OCI-LY7 (cell line): ENCODE measurements at regions not wholly inside any gene's neighbourhood (a gene's known extent, or its start where the extent isn't known, plus 50 kb on each side); places are given as distances from the start of the nearest gene placed in this dataset.

ENCODE experiments used
- BruUV-seq: library from RNA; stranded (reverse); fragments of 400-500 nt; replicated peaks from 2 replicates; lab custom pipeline; 2021; lab: Mats Ljungman, UMichigan
- CTCF ChIA-PET: fragments of 300-600 bp; sonication (Branson Sonifier 250); formaldehyde crosslinking; loops from one replicate; lab custom pipeline; 2022; ENCODE audit warnings: antibody characterized with exemption; ENCODE audit not compliant: unreplicated experiment; lab: Charles Lee
- POLR2A ChIA-PET: fragments of 300-600 bp; sonication (Branson Sonifier 250); formaldehyde crosslinking; loops from one replicate; lab custom pipeline; 2022; ENCODE audit warnings: antibody characterized with exemption; lab: Charles Lee
- DNase-seq: peaks from one replicate; pipeline ENCODE4 v3.0.0-alpha.2; 2015; ENCODE audit warnings: low spot score
- H2AFZ ChIP-seq: fragments of 200-600 bp; sonication (generic), shearing (Covaris generic); 2 replicates; pipeline ENCODE4 v1.6.1; 2014; ENCODE audit warnings: mild to moderate bottlenecking, antibody characterized with exemption, low read length, moderate library complexity
- H3K27ac ChIP-seq: fragments of 200-600 bp; sonication (generic); 2 replicates; pipeline ENCODE4 v1.5.1; 2014; ENCODE audit warnings: mixed run types, low read depth, mild to moderate bottlenecking, moderate library complexity, low read length, inconsistent platforms; ENCODE audit not compliant: poor library complexity, severe bottlenecking
- H3K36me3 ChIP-seq: fragments of 200-600 bp; sonication (generic); 2 replicates; pipeline ENCODE4 v1.6.1; 2014; ENCODE audit warnings: mild to moderate bottlenecking, antibody characterized with exemption, low read length, moderate library complexity, mixed read lengths; ENCODE audit not compliant: insufficient read depth
- H3K4me1 ChIP-seq: fragments of 200-600 bp; sonication (generic); 2 replicates; pipeline ENCODE4 v1.5.1; 2014; ENCODE audit warnings: mild to moderate bottlenecking, low read length; ENCODE audit not compliant: insufficient read depth, poor library complexity, severe bottlenecking
- H3K4me2 ChIP-seq: fragments of 200-600 bp; sonication (generic); 2 replicates; pipeline ENCODE4 v1.6.1; 2014; ENCODE audit warnings: mild to moderate bottlenecking, low read length
- H3K4me3 ChIP-seq: fragments of 200-600 bp; sonication (generic); 2 replicates; pipeline ENCODE4 v1.5.1; 2014; ENCODE audit warnings: mild to moderate bottlenecking, low read depth, low read length; ENCODE audit not compliant: poor library complexity, severe bottlenecking
- H3K79me2 ChIP-seq: fragments of 200-600 bp; sonication (generic); 2 replicates; pipeline ENCODE4 v1.6.1; 2016; ENCODE audit warnings: low read depth, mild to moderate bottlenecking, low read length, moderate library complexity, mixed read lengths; ENCODE audit not compliant: insufficient read depth
- H3K9me2 ChIP-seq: fragments of 200-600 bp; sonication (generic); 2 replicates; pipeline ENCODE4 v1.6.1; 2016; ENCODE audit warnings: mild to moderate bottlenecking, low read length, mixed read lengths; ENCODE audit not compliant: insufficient read depth
- H3K9me3 ChIP-seq: fragments of 200-600 bp; sonication (generic); 2 replicates; pipeline ENCODE4 v1.6.1; 2014; ENCODE audit warnings: mild to moderate bottlenecking, mixed run types, low read length, mixed read lengths
- H4K20me1 ChIP-seq: fragments of 200-600 bp; sonication (generic); 2 replicates; pipeline ENCODE4 v1.6.1; 2014; ENCODE audit warnings: mild to moderate bottlenecking, antibody characterized with exemption, low read length, moderate library complexity, mixed read lengths; ENCODE audit not compliant: insufficient read depth
- CTCF ChIP-seq: fragments of 200-600 bp; sonication (generic); conservative IDR thresholded peaks from 2 replicates; pipeline ENCODE4 v1.5.1; 2014; ENCODE audit warnings: mild to moderate bottlenecking, antibody characterized with exemption, low read length, moderate library complexity, mixed read lengths
- EZH2phosphoT487 ChIP-seq: fragments of 200-600 bp; sonication (generic); IDR thresholded peaks from 2 replicates; pipeline ENCODE4 v1.6.1; 2018; ENCODE audit warnings: low read depth, borderline replicate concordance, mild to moderate bottlenecking, mixed run types, antibody characterized with exemption, low read length, moderate library complexity, mixed read lengths
- intact Hi-C: fragments of 100-400 bp; cut with micrococcal nuclease; formaldehyde crosslinking; loops from one replicate; pipeline ENCODE4 v1.10.0; 2022; ENCODE audit not compliant: unreplicated experiment

GRCh38 chr6:103982574-103982973 is 877.1 kb downstream of the HACE1 start:
- DNase-seq: no peak
- no peaks in the 10 kb centered on the region for H3K9me3 ChIP-seq
- H3K79me2 ChIP-seq: no peaks in the 10 kb centered on the region
- H3K4me3 ChIP-seq: no peak overlapping the region
- H3K27ac ChIP-seq: no peak overlapping the region
- no peaks in the 10 kb centered on the region for H4K20me1 ChIP-seq
- intact Hi-C loops: no loop called here
- no peaks in the 10 kb centered on the region for H3K36me3 ChIP-seq
- H2AFZ ChIP-seq: no peak overlapping the region
- POLR2A ChIA-PET: interaction anchor here (0.5 kb wide), 1 partner anchor 982 kb away, joined by 3 read pairs; no protein-coding TSS in a partner anchor
- H3K4me2 ChIP-seq: no peak overlapping the region
- no peak for TF ChIP-seq CTCF
- TF ChIP-seq EZH2phosphoT487: no peak
- no TSS peak for BruUV-seq
- no peaks in the 10 kb centered on the region for H3K4me1 ChIP-seq
- CTCF ChIA-PET: no interaction called here
- H3K9me2 ChIP-seq: no peaks in the 10 kb centered on the region

GRCh38 chr6:103979308-103979707 is 880.4 kb downstream of the HACE1 start:
- CTCF ChIA-PET: no interaction called here
- Histone ChIP-seq H3K27ac (no peak overlapping the region), H3K4me1 (no peaks in the 10 kb centered on the region), H3K9me3 (no peaks in the 10 kb centered on the region), H3K9me2 (no peaks in the 10 kb centered on the region), H3K4me3 (no peak overlapping the region), H4K20me1 (no peaks in the 10 kb centered on the region), H2AFZ (no peak overlapping the region), H3K4me2 (no peak overlapping the region), H3K36me3 (no peaks in the 10 kb centered on the region), H3K79me2 (no peaks in the 10 kb centered on the region)
- POLR2A ChIA-PET: no interaction called here
- no TSS peak for BruUV-seq
- intact Hi-C loops: no loop called here
- no peak for DNase-seq
- TF ChIP-seq EZH2phosphoT487: no peak
- no peak for TF ChIP-seq CTCF

- Histone ChIP-seq H3K4me2 (no peak overlapping the region), H3K79me2 (no peaks in the 10 kb centered on the region), H3K4me1 (no peaks in the 10 kb centered on the region), H3K27ac (no peak overlapping the region), H3K9me2 (no peaks in the 10 kb centered on the region), H3K36me3 (no peaks in the 10 kb centered on the region), H3K4me3 (no peak overlapping the region), H2AFZ (no peak overlapping the region), H3K9me3 (no peaks in the 10 kb centered on the region), H4K20me1 (no peaks in the 10 kb centered on the region)
- POLR2A ChIA-PET: no interaction called here
- CTCF ChIA-PET: no interaction called here
- DNase-seq: no peak
- no peak for TF ChIP-seq CTCF
- no peak for TF ChIP-seq EZH2phosphoT487
- intact Hi-C loops: no loop called here
- no TSS peak for BruUV-seq
Observed at GRCh38 chr6:103937389-103937788, 922.3 kb downstream of the HACE1 start.
